ENCODE measurements at regions not wholly inside any gene's neighbourhood (a gene's known extent, or its start where the extent isn't known, plus 50 kb on each side); places are given as distances from the start of the nearest gene placed in this dataset.
"Not testable (repeated sequence)": the region's sequence is repeated elsewhere in the genome, so short reads cannot be mapped to it uniquely, and the experiment has no call there.

DNA sequence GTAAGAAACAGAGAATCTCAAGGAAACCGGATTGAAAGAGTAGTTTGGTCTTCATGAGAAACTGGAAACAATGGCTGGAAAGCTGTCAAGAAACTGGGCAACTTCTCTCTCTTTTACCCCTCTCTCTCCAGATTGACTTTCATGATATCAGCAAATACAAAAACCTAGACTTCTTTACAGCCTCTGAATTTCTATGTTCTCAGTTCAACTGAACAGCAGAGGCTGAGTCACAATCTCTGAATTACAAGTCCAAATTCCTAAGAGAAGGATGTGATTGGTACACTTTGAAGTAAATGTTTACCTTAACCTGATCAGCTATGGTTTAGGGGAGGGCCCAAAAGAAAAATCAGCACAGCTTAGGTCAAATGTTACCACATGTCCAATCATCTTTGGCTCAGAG lies 974.9 kb downstream of the RPA4 start:
- Histone ChIP-seq H3K36me3 (ENCODE audit: insufficient read depth, low read length) (no peaks in the 10 kb centered on the region), H3K9me3 (ENCODE audit: insufficient read depth, low read depth, low read length) (no peaks in the 10 kb centered on the region), H3K4me1 (ENCODE audit: insufficient read depth, low read length) (no peaks in the 10 kb centered on the region), H3K9ac (ENCODE audit: low read depth, low read length) (no peak overlapping the region), H3K4me3 (ENCODE audit: low read length) (no peak overlapping the region), H3K27ac (ENCODE audit: low read depth, low read length) (no peak overlapping the region), H3K27me3 (ENCODE audit: insufficient read depth, low read length) (no peaks in the 10 kb centered on the region)
- 100% methylated on average over 1 of the region's 1 CpG for WGBS

DNA sequence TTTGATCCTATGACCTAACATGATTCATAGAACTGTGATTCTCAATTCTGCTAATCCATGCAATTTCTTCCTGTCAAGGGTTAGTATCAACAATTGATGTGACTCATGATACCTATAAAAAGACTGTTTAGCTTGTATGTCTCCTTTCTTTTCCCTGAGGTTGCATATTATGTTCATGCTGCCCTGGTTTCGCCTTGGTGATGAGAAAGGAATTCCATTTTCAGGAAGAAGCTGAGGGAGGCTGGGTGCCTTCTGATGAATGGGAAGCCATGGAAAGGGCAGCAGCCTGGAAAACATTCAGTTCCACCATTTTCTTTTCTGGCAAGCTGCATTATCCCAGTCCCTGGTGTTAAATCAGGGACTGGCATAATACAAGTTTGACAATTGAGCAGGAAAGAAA lies 976.5 kb downstream of the RPA4 start:
- H3K9me3 ChIP-seq (ENCODE audit: insufficient read depth, low read depth, low read length): no peaks in the 10 kb centered on the region
- H3K9ac ChIP-seq (ENCODE audit: low read depth, low read length): no peak overlapping the region
- H3K27me3 ChIP-seq (ENCODE audit: insufficient read depth, low read length): no peaks in the 10 kb centered on the region
- H3K4me1 ChIP-seq (ENCODE audit: insufficient read depth, low read length): no peaks in the 10 kb centered on the region
- H3K36me3 ChIP-seq (ENCODE audit: insufficient read depth, low read length): no peaks in the 10 kb centered on the region
- no peak overlapping the region for H3K27ac ChIP-seq (ENCODE audit: low read depth, low read length)
- 67% methylated on average over 1 of the region's 1 CpG for WGBS
- no peak overlapping the region for H3K4me3 ChIP-seq (ENCODE audit: low read length)

DNA sequence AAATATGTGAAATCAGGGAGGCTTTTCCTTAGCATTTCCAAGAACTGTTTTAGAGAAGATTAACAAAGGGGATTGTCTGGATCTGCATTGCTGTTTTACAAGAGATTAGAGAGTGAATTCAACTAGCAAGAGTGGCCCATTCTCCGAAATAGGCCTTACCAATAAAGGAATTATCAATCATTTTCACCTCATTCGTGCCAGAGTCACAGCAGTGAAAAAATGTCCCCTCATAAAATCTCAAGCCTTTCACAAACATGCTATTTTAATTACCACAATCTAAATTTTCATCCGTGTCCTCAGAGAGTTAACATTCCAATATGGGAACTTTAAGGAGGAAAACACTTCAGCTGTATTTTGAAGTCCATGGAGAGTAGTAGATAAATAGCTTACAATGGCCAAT lies 979.6 kb downstream of the RPA4 start:
- no peak overlapping the region for H3K9ac ChIP-seq (ENCODE audit: low read depth, low read length)
- no peaks in the 10 kb centered on the region for H3K4me1 ChIP-seq (ENCODE audit: insufficient read depth, low read length)
- 85% methylated on average over 3 of the region's 3 CpGs for WGBS
- H3K27ac ChIP-seq (ENCODE audit: low read depth, low read length): no peak overlapping the region
- H3K27me3 ChIP-seq (ENCODE audit: insufficient read depth, low read length): no peaks in the 10 kb centered on the region
- no peak overlapping the region for H3K4me3 ChIP-seq (ENCODE audit: low read length)
- H3K36me3 ChIP-seq (ENCODE audit: insufficient read depth, low read length): no peaks in the 10 kb centered on the region
- no peaks in the 10 kb centered on the region for H3K9me3 ChIP-seq (ENCODE audit: insufficient read depth, low read depth, low read length)

DNA sequence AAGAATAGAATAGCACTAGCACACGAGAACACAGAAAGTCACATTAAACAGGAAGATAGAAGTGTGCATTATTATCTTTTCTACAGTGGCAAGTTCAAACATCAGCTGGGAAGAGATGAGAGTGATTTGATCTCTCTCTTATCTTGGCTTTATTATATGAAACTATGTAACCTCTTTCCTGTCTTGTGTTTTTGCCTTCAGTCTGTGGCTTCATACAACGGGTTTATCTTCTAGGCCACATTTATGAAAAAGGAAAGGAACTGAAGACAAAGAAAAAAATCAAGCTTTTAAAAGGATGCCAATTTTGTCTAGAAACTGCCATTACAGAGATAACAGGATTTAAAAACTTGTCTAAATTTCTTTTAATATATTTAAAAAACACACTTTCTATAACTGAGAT lies 983.6 kb downstream of the RPA4 start:
- H3K9me3 ChIP-seq (ENCODE audit: insufficient read depth, low read depth, low read length): no peaks in the 10 kb centered on the region
- no peaks in the 10 kb centered on the region for H3K4me1 ChIP-seq (ENCODE audit: insufficient read depth, low read length)
- WGBS: 100% methylated on average over 1 of the region's 2 CpGs
- H3K9ac ChIP-seq (ENCODE audit: low read depth, low read length): no peak overlapping the region
- H3K36me3 ChIP-seq (ENCODE audit: insufficient read depth, low read length): no peaks in the 10 kb centered on the region
- no peak overlapping the region for H3K4me3 ChIP-seq (ENCODE audit: low read length)
- no peaks in the 10 kb centered on the region for H3K27me3 ChIP-seq (ENCODE audit: insufficient read depth, low read length)
- no peak overlapping the region for H3K27ac ChIP-seq (ENCODE audit: low read depth, low read length)

DNA sequence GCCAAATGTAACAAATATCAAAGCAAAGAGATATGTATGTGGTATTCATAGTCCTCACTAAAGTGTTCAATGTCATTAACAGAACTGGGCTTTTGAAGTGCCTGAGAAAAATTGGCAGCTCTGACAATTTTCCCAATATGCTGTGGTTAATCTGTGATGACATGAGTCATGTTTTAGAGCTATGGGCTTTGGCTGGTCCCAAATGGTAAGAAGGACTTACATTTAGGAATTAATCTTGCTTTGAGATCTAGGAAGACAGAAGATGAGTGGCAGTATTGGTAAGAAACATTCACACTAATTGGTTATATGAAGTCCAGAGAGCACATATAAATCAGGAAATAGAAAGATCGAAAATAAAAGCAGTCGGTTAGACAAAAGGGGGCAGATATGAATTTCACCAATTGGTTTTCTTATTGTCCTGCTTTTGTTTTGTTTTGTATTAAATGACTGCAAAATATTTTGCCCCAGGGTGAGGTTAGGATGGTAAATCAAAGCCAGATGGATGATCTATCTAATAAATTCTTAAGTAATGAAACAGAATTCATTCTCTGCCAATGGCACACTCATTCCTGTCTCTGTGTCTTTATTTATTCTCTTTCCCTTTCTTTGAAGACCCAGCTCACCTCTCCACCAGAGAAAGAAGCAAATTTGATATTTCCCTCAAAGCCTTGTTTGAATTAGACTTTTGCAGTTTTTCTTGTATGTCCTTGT lies 993.1 kb downstream of the RPA4 start:
- no peaks in the 10 kb centered on the region for H3K36me3 ChIP-seq (ENCODE audit: insufficient read depth, low read length)
- H3K27ac ChIP-seq (ENCODE audit: low read depth, low read length): no peak overlapping the region
- 98% methylated on average over 2 of the region's 2 CpGs for WGBS
- no peaks in the 10 kb centered on the region for H3K27me3 ChIP-seq (ENCODE audit: insufficient read depth, low read length)
- H3K9me3 ChIP-seq (ENCODE audit: insufficient read depth, low read depth, low read length): no peaks in the 10 kb centered on the region
- no peaks in the 10 kb centered on the region for H3K4me1 ChIP-seq (ENCODE audit: insufficient read depth, low read length)
- no peak overlapping the region for H3K4me3 ChIP-seq (ENCODE audit: low read length)
- H3K9ac ChIP-seq (ENCODE audit: low read depth, low read length): no peak overlapping the region

DNA sequence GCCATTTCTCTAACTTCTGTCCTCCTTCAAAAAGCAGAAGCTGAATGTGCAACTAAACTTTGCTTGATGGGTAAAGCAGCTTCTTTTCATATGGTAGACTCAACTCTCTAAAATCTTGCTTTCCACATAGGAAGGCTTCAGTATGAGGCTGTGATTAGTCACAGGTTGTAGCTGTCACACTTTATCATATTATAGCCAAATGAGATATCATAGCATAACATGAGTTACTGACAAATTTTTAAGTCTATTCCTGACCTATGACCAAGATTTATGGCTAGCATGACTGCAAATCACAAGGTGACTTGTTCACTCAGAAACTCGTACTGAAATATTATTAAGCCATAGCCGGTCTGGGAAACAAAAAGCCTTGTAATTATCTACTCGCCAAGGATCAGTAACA lies 998.6 kb downstream of the RPA4 start:
- Histone ChIP-seq H3K27me3 (ENCODE audit: insufficient read depth, low read length) (no peaks in the 10 kb centered on the region), H3K36me3 (ENCODE audit: insufficient read depth, low read length) (no peaks in the 10 kb centered on the region), H3K27ac (ENCODE audit: low read depth, low read length) (no peak overlapping the region), H3K9me3 (ENCODE audit: insufficient read depth, low read depth, low read length) (no peaks in the 10 kb centered on the region), H3K4me1 (ENCODE audit: insufficient read depth, low read length) (no peaks in the 10 kb centered on the region), H3K9ac (ENCODE audit: low read depth, low read length) (no peak overlapping the region), H3K4me3 (ENCODE audit: low read length) (no peak overlapping the region)
- WGBS: 96% methylated on average over 3 of the region's 3 CpGs

DNA sequence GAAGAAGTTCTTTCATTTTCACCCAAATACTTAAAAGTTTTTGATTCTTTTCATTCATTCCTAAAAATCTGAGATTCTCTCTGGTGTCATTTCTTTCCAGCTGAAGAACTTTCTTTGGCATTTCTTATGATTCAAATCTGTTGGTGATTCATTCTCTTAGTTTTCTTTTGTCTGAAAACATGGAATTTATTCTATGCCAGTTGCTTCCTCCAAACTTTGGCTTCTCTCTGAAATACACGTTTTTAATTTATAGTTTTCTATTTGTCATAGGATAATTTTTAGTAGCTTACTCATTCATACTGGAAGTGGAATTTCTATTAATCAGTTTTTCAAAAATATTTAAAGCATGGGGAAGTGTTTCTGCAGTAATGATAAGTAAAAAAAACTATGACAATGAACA lies 1012.0 kb downstream of the RPA4 start:
- no CpG with 5 or more reads among the region's 1 CpG for WGBS
- no peaks in the 10 kb centered on the region for H3K27me3 ChIP-seq (ENCODE audit: insufficient read depth, low read length)
- no peak overlapping the region for H3K9ac ChIP-seq (ENCODE audit: low read depth, low read length)
- no peaks in the 10 kb centered on the region for H3K9me3 ChIP-seq (ENCODE audit: insufficient read depth, low read depth, low read length)
- no peaks in the 10 kb centered on the region for H3K36me3 ChIP-seq (ENCODE audit: insufficient read depth, low read length)
- no peak overlapping the region for H3K27ac ChIP-seq (ENCODE audit: low read depth, low read length)
- H3K4me3 ChIP-seq (ENCODE audit: low read length): no peak overlapping the region
- peaks cover 9% of the 10 kb centered on the region; the same call in 1 of the 2 replicates for H3K4me1 ChIP-seq (ENCODE audit: insufficient read depth, low read length)

DNA sequence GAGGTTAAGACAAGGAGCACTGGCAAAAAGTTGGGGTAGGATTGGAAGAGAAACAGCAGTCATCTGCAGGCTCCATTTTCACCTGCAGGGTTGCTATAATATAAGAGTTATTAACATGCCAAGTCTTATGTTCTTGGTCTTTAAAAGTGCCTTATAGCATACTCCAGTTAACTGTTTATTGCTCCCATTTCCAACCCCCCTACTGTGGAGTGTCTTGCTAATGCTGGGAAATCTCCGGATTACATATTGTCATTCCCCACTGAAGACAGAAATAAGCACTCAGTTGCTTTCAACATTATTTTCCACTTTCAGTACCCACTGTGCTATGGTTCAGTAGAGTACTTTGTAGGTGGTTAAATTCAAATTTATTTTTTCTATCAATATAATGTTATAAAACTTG lies 1014.3 kb downstream of the RPA4 start:
- no peak overlapping the region for H3K4me3 ChIP-seq (ENCODE audit: low read length)

DNA sequence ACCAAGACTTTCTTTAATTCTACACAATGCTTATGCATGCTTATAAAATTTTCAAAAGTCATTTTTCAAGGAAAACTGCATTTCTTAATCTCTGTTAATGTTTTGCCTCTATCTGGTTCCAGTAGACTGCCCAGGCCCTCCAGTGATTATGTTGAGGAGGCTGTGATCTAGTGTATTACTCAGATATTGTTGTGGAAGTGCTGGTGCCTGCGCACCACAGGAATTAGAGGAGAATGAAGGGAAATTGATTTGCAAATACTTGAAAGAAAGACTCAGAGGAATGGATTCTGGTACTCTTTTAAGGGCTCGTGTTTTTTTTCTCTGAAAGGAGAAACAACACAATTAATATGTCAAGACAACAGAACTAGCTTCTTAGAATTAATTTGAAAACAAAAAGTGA lies 1015.1 kb downstream of the RPA4 start:
- Histone ChIP-seq H3K4me3 (ENCODE audit: low read length) (no peak overlapping the region), H3K9me3 (ENCODE audit: insufficient read depth, low read depth, low read length) (no peaks in the 10 kb centered on the region), H3K36me3 (ENCODE audit: insufficient read depth, low read length) (no peaks in the 10 kb centered on the region), H3K27ac (ENCODE audit: low read depth, low read length) (no peak overlapping the region), H3K4me1 (ENCODE audit: insufficient read depth, low read length) (peaks cover 9% of the 10 kb centered on the region; the same call in 1 of the 2 replicates), H3K27me3 (ENCODE audit: insufficient read depth, low read length) (no peaks in the 10 kb centered on the region), H3K9ac (ENCODE audit: low read depth, low read length) (no peak overlapping the region)
- WGBS: 56% methylated on average over 1 of the region's 2 CpGs

More for the DNA sequence above, 1014.3 kb downstream of the RPA4 start:
- 83% methylated on average over 1 of the region's 1 CpG for WGBS
- Histone ChIP-seq H3K27ac (ENCODE audit: low read depth, low read length) (no peak overlapping the region), H3K27me3 (ENCODE audit: insufficient read depth, low read length) (no peaks in the 10 kb centered on the region), H3K9ac (ENCODE audit: low read depth, low read length) (no peak overlapping the region), H3K9me3 (ENCODE audit: insufficient read depth, low read depth, low read length) (no peaks in the 10 kb centered on the region), H3K4me1 (ENCODE audit: insufficient read depth, low read length) (peaks cover 9% of the 10 kb centered on the region; the same call in 1 of the 2 replicates), H3K36me3 (ENCODE audit: insufficient read depth, low read length) (no peaks in the 10 kb centered on the region)

DNA sequence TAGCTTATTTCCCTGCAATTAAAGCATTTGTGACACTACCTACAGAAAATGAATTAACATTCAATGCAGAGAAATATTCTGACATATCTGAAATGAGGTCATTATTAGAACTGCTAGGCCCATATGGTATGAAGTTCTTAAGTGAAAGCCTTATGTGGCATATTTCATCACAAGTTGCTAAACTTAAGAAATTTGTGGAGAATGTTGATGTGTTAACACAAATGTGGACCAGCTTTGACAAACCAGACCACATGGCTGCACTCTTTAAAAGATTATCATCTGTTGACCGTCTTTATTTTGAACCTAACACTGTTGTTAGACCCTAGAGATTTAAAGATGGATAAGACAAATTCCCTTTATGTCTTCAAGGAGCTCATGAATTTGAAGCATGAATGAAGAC lies 1024.1 kb downstream of the RPA4 start:
- H3K4me3 ChIP-seq (ENCODE audit: low read length): no peak overlapping the region
- H3K4me1 ChIP-seq (ENCODE audit: insufficient read depth, low read length): no peaks in the 10 kb centered on the region
- 0 out of 2 replicates have a peak, but pooled peaks cover 8% of the 10 kb centered on the region for H3K9me3 ChIP-seq (ENCODE audit: insufficient read depth, low read depth, low read length)
- no peak overlapping the region for H3K27ac ChIP-seq (ENCODE audit: low read depth, low read length)
- H3K9ac ChIP-seq (ENCODE audit: low read depth, low read length): no peak overlapping the region
- H3K27me3 ChIP-seq (ENCODE audit: insufficient read depth, low read length): no peaks in the 10 kb centered on the region
- H3K36me3 ChIP-seq (ENCODE audit: insufficient read depth, low read length): no peaks in the 10 kb centered on the region
- WGBS: 100% methylated on average over 1 of the region's 1 CpG

DNA sequence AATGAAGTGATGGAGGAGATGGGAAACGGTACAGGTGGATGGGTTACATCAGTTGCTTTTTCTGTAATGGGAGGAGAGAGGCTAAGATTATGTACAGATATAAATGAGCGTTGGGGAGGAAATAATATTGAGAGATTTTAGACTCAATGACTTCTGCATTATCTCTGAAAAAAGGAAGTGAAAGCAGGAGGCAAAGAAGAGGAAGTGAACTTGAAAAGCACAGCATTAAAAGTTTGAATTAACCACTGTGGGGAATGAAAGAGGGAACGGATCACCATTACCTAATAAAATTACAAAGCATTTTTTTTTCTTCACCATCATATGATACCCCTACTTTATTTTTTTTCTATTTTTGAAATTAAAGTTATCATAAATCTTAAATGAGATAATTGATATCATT lies 1025.5 kb downstream of the RPA4 start:
- Histone ChIP-seq H3K4me1 (ENCODE audit: insufficient read depth, low read length) (no peaks in the 10 kb centered on the region), H3K9ac (ENCODE audit: low read depth, low read length) (no peak overlapping the region), H3K4me3 (ENCODE audit: low read length) (no peak overlapping the region), H3K27ac (ENCODE audit: low read depth, low read length) (no peak overlapping the region), H3K36me3 (ENCODE audit: insufficient read depth, low read length) (no peaks in the 10 kb centered on the region), H3K27me3 (ENCODE audit: insufficient read depth, low read length) (no peaks in the 10 kb centered on the region), H3K9me3 (ENCODE audit: insufficient read depth, low read depth, low read length) (0 out of 2 replicates have a peak, but pooled peaks cover 8% of the 10 kb centered on the region)
- 96% methylated on average over 2 of the region's 3 CpGs for WGBS

DNA sequence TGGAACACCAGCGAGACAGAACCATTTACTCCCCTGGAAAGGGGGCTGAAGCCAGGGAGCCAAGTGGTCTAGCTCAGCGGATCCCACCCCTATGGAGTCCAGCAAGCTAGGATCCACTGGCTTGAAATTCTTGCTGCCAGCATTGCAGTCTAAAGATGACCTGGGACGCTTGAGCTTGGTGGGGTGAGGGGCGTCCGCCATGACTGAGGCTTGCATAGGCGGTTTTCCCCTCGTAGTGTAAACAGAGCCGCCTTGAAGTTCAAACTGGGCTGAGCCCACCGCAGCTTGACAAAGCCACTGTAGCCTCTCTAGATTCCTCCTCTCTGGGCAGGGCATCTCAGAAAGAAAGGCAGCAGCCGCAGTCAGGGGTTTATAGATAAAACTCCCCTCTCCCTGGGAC lies 1031.7 kb downstream of the RPA4 start:
- 96% methylated on average over 9 of the region's 10 CpGs for WGBS
- H3K27me3 ChIP-seq (ENCODE audit: insufficient read depth, low read length); H3K9me3 ChIP-seq (ENCODE audit: insufficient read depth, low read depth, low read length); H3K4me3 ChIP-seq (ENCODE audit: low read length); H3K4me1 ChIP-seq (ENCODE audit: insufficient read depth, low read length); H3K27ac ChIP-seq (ENCODE audit: low read depth, low read length); H3K36me3 ChIP-seq (ENCODE audit: insufficient read depth, low read length); H3K9ac ChIP-seq (ENCODE audit: low read depth, low read length): not testable (repeated sequence)
